Central memory CD8-positive, alpha-beta T cell (primary cell): ENCODE measurements at regions not wholly inside any gene's neighbourhood (a gene's known extent, or its start where the extent isn't known, plus 50 kb on each side); places are given as distances from the start of the nearest gene placed in this dataset.
"Not testable (repeated sequence)": the region's sequence is repeated elsewhere in the genome, so short reads cannot be mapped to it uniquely, and the experiment has no call there.

ENCODE experiments used
- ATAC-seq: fragments of 150-1000 bp; cut with Tn5 transposase; replicated peaks from 2 replicates; pipeline ENCODE4 v1.10.0; 2022; ENCODE audit warnings: mild to moderate bottlenecking, moderate FRiP score, moderate number of reproducible peaks; ENCODE audit not compliant: poor library complexity, severe bottlenecking; ENCODE audit errors: extremely low read depth
- DNase-seq, 2 donors: peaks; one replicate each; pipeline ENCODE4 v3.0.0; 2021; ENCODE audit warnings: low spot score in 2 of 2
- H3K27ac Mint-ChIP-seq: one replicate; pipeline ENCODE4 v1.8.0; 2022; ENCODE audit warnings: low read depth, mild to moderate bottlenecking, moderate library complexity, mixed read lengths
- H3K27me3 Mint-ChIP-seq: one replicate; pipeline ENCODE4 v1.8.0; 2022; ENCODE audit warnings: mixed read lengths
- H3K36me3 Mint-ChIP-seq: one replicate; pipeline ENCODE4 v1.8.0; 2022; ENCODE audit warnings: mild to moderate bottlenecking, moderate library complexity, mixed read lengths; ENCODE audit not compliant: insufficient read depth
- H3K4me1 Mint-ChIP-seq: one replicate; pipeline ENCODE4 v1.8.0; 2022; ENCODE audit warnings: mixed read lengths
- H3K4me3 Mint-ChIP-seq: one replicate; pipeline ENCODE4 v1.8.0; 2022; ENCODE audit warnings: mild to moderate bottlenecking, moderate library complexity, mixed read lengths
- H3K9me3 Mint-ChIP-seq: one replicate; pipeline ENCODE4 v1.8.0; 2022; ENCODE audit warnings: mixed read lengths

GRCh38 chr15:96199111-96199510 is 131.4 kb upstream of the NR2F2 start:
- no peaks in the 10 kb centered on the region for H3K4me1 Mint-ChIP-seq
- H3K36me3 Mint-ChIP-seq: peaks cover 1% of the 10 kb centered on the region
- H3K27me3 Mint-ChIP-seq: peaks cover 49% of the 10 kb centered on the region
- DNase-seq (no peak), ATAC-seq (no peak)
- H3K9me3 Mint-ChIP-seq: peaks cover 13% of the 10 kb centered on the region
- H3K4me3 Mint-ChIP-seq: no peak overlapping the region
- no peak overlapping the region for H3K27ac Mint-ChIP-seq

- DNase-seq: no peak
- Mint-ChIP-seq H3K27me3 (peaks cover 42% of the 10 kb centered on the region), H3K4me3 (no peak overlapping the region), H3K36me3 (peaks cover under 1% of the 10 kb centered on the region), H3K27ac (no peak overlapping the region), H3K9me3 (peaks cover 13% of the 10 kb centered on the region), H3K4me1 (no peaks in the 10 kb centered on the region)
- ATAC-seq: no peak
Measured at GRCh38 chr15:96200357-96200967, 130.0 kb upstream of the NR2F2 start.

- ATAC-seq: no peak
- peaks cover 13% of the 10 kb centered on the region for H3K9me3 Mint-ChIP-seq
- no peaks in the 10 kb centered on the region for H3K36me3 Mint-ChIP-seq
- no peak for DNase-seq
- H3K27me3 Mint-ChIP-seq: peaks cover 40% of the 10 kb centered on the region
- no peak overlapping the region for H3K27ac Mint-ChIP-seq
- no peak overlapping the region for H3K4me3 Mint-ChIP-seq
- H3K4me1 Mint-ChIP-seq: no peaks in the 10 kb centered on the region
Measured at GRCh38 chr15:96201696-96202095, 128.8 kb upstream of the NR2F2 start.

- ATAC-seq, H3K4me3 Mint-ChIP-seq, H3K4me1 Mint-ChIP-seq, H3K36me3 Mint-ChIP-seq, DNase-seq, H3K27ac Mint-ChIP-seq, H3K9me3 Mint-ChIP-seq: not testable (repeated sequence)
- peaks cover 19% of the 10 kb centered on the region for H3K27me3 Mint-ChIP-seq
Measured at GRCh38 chr15:96205588-96205987, 124.9 kb upstream of the NR2F2 start.

- Mint-ChIP-seq H3K27me3 (no peaks in the 10 kb centered on the region), H3K9me3 (no peaks in the 10 kb centered on the region), H3K4me1 (no peaks in the 10 kb centered on the region), H3K4me3 (no peak overlapping the region), H3K36me3 (no peaks in the 10 kb centered on the region), H3K27ac (no peak overlapping the region)
- no peak for ATAC-seq
- DNase-seq: no peak
Measured at GRCh38 chr15:96207377-96208006, 123.0 kb upstream of the NR2F2 start.

GRCh38 chr15:96209285-96209735 is 121.2 kb upstream of the NR2F2 start:
- no peak for ATAC-seq
- Mint-ChIP-seq H3K27me3 (no peaks in the 10 kb centered on the region), H3K4me3 (no peak overlapping the region), H3K9me3 (no peaks in the 10 kb centered on the region), H3K36me3 (no peaks in the 10 kb centered on the region), H3K27ac (no peak overlapping the region), H3K4me1 (no peaks in the 10 kb centered on the region)
- DNase-seq: no peak

- peaks cover 17% of the 10 kb centered on the region for H3K27me3 Mint-ChIP-seq
- DNase-seq (no peak), ATAC-seq (no peak)
- no peaks in the 10 kb centered on the region for H3K4me1 Mint-ChIP-seq
- no peak overlapping the region for H3K27ac Mint-ChIP-seq
- peaks cover 5% of the 10 kb centered on the region for H3K9me3 Mint-ChIP-seq
- H3K36me3 Mint-ChIP-seq: peaks cover 2% of the 10 kb centered on the region
- no peak overlapping the region for H3K4me3 Mint-ChIP-seq
Measured at GRCh38 chr15:96213045-96213444, 117.5 kb upstream of the NR2F2 start.

GRCh38 chr15:96213896-96214295 is 116.6 kb upstream of the NR2F2 start:
- DNase-seq (no peak), ATAC-seq (no peak)
- Mint-ChIP-seq H3K27ac (no peak overlapping the region), H3K36me3 (peaks cover 2% of the 10 kb centered on the region), H3K27me3 (peaks cover 17% of the 10 kb centered on the region), H3K4me3 (no peak overlapping the region), H3K4me1 (no peaks in the 10 kb centered on the region), H3K9me3 (peaks cover 5% of the 10 kb centered on the region)

GRCh38 chr15:96216481-96216880 is 114.0 kb upstream of the NR2F2 start:
- not testable (repeated sequence) for H3K27ac Mint-ChIP-seq, H3K9me3 Mint-ChIP-seq, DNase-seq, H3K4me1 Mint-ChIP-seq, H3K4me3 Mint-ChIP-seq, H3K36me3 Mint-ChIP-seq, ATAC-seq
- peaks cover 26% of the 10 kb centered on the region for H3K27me3 Mint-ChIP-seq

- peaks cover 27% of the 10 kb centered on the region for H3K27me3 Mint-ChIP-seq
- no peaks in the 10 kb centered on the region for H3K4me1 Mint-ChIP-seq
- H3K36me3 Mint-ChIP-seq: peaks cover 2% of the 10 kb centered on the region
- H3K27ac Mint-ChIP-seq: no peak overlapping the region
- DNase-seq (no peak), ATAC-seq (no peak)
- peaks cover 5% of the 10 kb centered on the region for H3K9me3 Mint-ChIP-seq
- no peak overlapping the region for H3K4me3 Mint-ChIP-seq
Measured at GRCh38 chr15:96217983-96218382, 112.5 kb upstream of the NR2F2 start.

- H3K4me1 Mint-ChIP-seq: no peaks in the 10 kb centered on the region
- no peak overlapping the region for H3K27ac Mint-ChIP-seq
- peaks cover 2% of the 10 kb centered on the region for H3K36me3 Mint-ChIP-seq
- H3K4me3 Mint-ChIP-seq: no peak overlapping the region
- ATAC-seq (no peak), DNase-seq (no peak)
- H3K27me3 Mint-ChIP-seq: peaks cover 36% of the 10 kb centered on the region
- H3K9me3 Mint-ChIP-seq: peaks cover 5% of the 10 kb centered on the region
Measured at GRCh38 chr15:96218623-96219455, 111.7 kb upstream of the NR2F2 start.

GRCh38 chr15:96219681-96220080 is 110.8 kb upstream of the NR2F2 start:
- H3K27me3 Mint-ChIP-seq: peaks cover 37% of the 10 kb centered on the region
- H3K4me3 Mint-ChIP-seq: no peak overlapping the region
- H3K27ac Mint-ChIP-seq: no peak overlapping the region
- no peak for ATAC-seq
- peaks cover 5% of the 10 kb centered on the region for H3K9me3 Mint-ChIP-seq
- H3K4me1 Mint-ChIP-seq: no peaks in the 10 kb centered on the region
- no peak for DNase-seq
- H3K36me3 Mint-ChIP-seq: peaks cover 2% of the 10 kb centered on the region

GRCh38 chr15:96220657-96221056 is 109.8 kb upstream of the NR2F2 start:
- no peak for DNase-seq
- ATAC-seq: no peak
- Mint-ChIP-seq H3K36me3 (no peaks in the 10 kb centered on the region), H3K4me3 (no peak overlapping the region), H3K27me3 (peaks cover 37% of the 10 kb centered on the region), H3K9me3 (peaks cover 5% of the 10 kb centered on the region), H3K4me1 (no peaks in the 10 kb centered on the region), H3K27ac (no peak overlapping the region)
